Stimulated activated CD4-positive, alpha-beta T cell treated with anti-CD3 and anti-CD28 coated beads, Interleukin-1b, Interleukin-23, amount 100 ng/mL, for 48 hours (primary cell): ENCODE measurements at regions not wholly inside any gene's neighbourhood (a gene's known extent, or its start where the extent isn't known, plus 50 kb on each side); places are given as distances from the start of the nearest gene placed in this dataset.
"Not testable (repeated sequence)": the region's sequence is repeated elsewhere in the genome, so short reads cannot be mapped to it uniquely, and the experiment has no call there.

ENCODE experiments used
- DNase-seq: peaks from one replicate; pipeline ENCODE4 v3.0.0-alpha.2; 2020

- no peak for DNase-seq
Measured at GRCh38 chr13:72571191-72571590, 156.2 kb downstream of the MZT1 start.

- DNase-seq = no peak
Measured at GRCh38 chr13:72570019-72570418, 157.4 kb downstream of the MZT1 start.

GRCh38 chr13:72567566-72567965, 159.9 kb downstream of the MZT1 start:
- DNase-seq = no peak

- no peak for DNase-seq
Measured at GRCh38 chr13:72566526-72566925, 160.9 kb downstream of the MZT1 start.

GRCh38 chr13:72565893-72566292, 161.5 kb downstream of the MZT1 start:
- no peak for DNase-seq

GRCh38 chr13:72562686-72563085, 164.7 kb downstream of the MZT1 start:
- DNase-seq = no peak

GRCh38 chr13:72561791-72562190, 165.6 kb downstream of the MZT1 start:
- no peak for DNase-seq

GRCh38 chr13:72559716-72560115, 167.7 kb downstream of the MZT1 start:
- DNase-seq = no peak

GRCh38 chr13:72556945-72557344, 170.5 kb downstream of the MZT1 start:
- DNase-seq = no peak

- no peak for DNase-seq
Measured at GRCh38 chr13:72555601-72556000, 171.8 kb downstream of the MZT1 start.

- DNase-seq = no peak
Measured at GRCh38 chr13:72552731-72553130, 174.7 kb downstream of the MZT1 start.

- DNase-seq = not testable (repeated sequence)
Measured at GRCh38 chr13:72545895-72546294, 181.5 kb downstream of the MZT1 start.

- no peak for DNase-seq
Measured at GRCh38 chr13:72545030-72545719, 182.3 kb downstream of the MZT1 start.

GRCh38 chr13:72544042-72544441, 183.4 kb downstream of the MZT1 start:
- no peak for DNase-seq

- DNase-seq = no peak
Measured at GRCh38 chr13:72542241-72542640, 185.2 kb downstream of the MZT1 start.

- DNase-seq = no peak
Measured at GRCh38 chr13:72541674-72542073, 185.8 kb downstream of the MZT1 start.

- DNase-seq = no peak
Measured at GRCh38 chr13:72540881-72541280, 186.5 kb downstream of the MZT1 start.

GRCh38 chr13:72539925-72540324, 187.5 kb downstream of the MZT1 start:
- no peak for DNase-seq

- DNase-seq = no peak
Measured at GRCh38 chr13:72537782-72538181, 189.6 kb downstream of the MZT1 start.

GRCh38 chr13:72537395-72537780, 190.0 kb downstream of the MZT1 start:
- no peak for DNase-seq

GRCh38 chr13:72536714-72537394, 190.6 kb downstream of the MZT1 start:
- DNase-seq = no peak

- DNase-seq = no peak
Measured at GRCh38 chr13:72534951-72535640, 192.3 kb downstream of the MZT1 start.

GRCh38 chr13:72530471-72530870, 197.0 kb downstream of the MZT1 start:
- DNase-seq = no peak

- DNase-seq = no peak
Measured at GRCh38 chr13:72527333-72527732, 200.1 kb downstream of the MZT1 start.
